Large intestine (tissue), 3 donors: ENCODE measurements at regions not wholly inside any gene's neighbourhood (a gene's known extent, or its start where the extent isn't known, plus 50 kb on each side); places are given as distances from the start of the nearest gene placed in this dataset.

Source experiments
- DNase-seq, 2 donors: peaks; one replicate each; pipeline versions ENCODE4 v3.0.0 to v3.0.0-alpha.2; 2013
- H3K27ac ChIP-seq: one replicate; pipeline ENCODE4 v1.5.1; 2013; ENCODE audit warnings: low read length
- H3K27me3 ChIP-seq: 2 replicates; pipeline ENCODE4 v1.6.1; 2013; ENCODE audit warnings: low read length; ENCODE audit not compliant: control insufficient read depth, insufficient read depth
- H3K36me3 ChIP-seq: 2 replicates; pipeline ENCODE4 v1.6.1; 2013; ENCODE audit warnings: low read length; ENCODE audit not compliant: control insufficient read depth, insufficient read depth
- H3K4me1 ChIP-seq: one replicate; pipeline ENCODE4 v1.6.1; 2013; ENCODE audit warnings: low read length; ENCODE audit not compliant: control insufficient read depth, insufficient read depth
- H3K4me3 ChIP-seq: one replicate; pipeline ENCODE4 v1.5.1; 2013; ENCODE audit warnings: low read length
- H3K9me3 ChIP-seq: one replicate; pipeline ENCODE4 v1.6.1; 2013; ENCODE audit warnings: mild to moderate bottlenecking, low read depth, low read length, moderate library complexity; ENCODE audit not compliant: control insufficient read depth
- whole genome bisulfite sequencing: methylation state at CpG from one replicate; pipeline ENCODE4 v1.1.5; 2013; ENCODE audit warnings: low lambda C conversion rate; ENCODE audit not compliant: insufficient coverage; 5-methylcytosine and 5-hydroxymethylcytosine counted together

- Histone ChIP-seq H3K4me1 (no peaks in the 10 kb centered on the region), H3K27ac (no peak overlapping the region), H3K36me3 (no peaks in the 10 kb centered on the region), H3K4me3 (no peak overlapping the region), H3K9me3 (no peaks in the 10 kb centered on the region), H3K27me3 (no peaks in the 10 kb centered on the region)
- no peak for DNase-seq
Measured at GRCh38 chr9:24624481-24624880, 78.8 kb upstream of the IZUMO3 start.

- Histone ChIP-seq H3K9me3 (no peaks in the 10 kb centered on the region), H3K36me3 (no peaks in the 10 kb centered on the region), H3K4me1 (no peaks in the 10 kb centered on the region), H3K27ac (no peak overlapping the region), H3K27me3 (no peaks in the 10 kb centered on the region), H3K4me3 (no peak overlapping the region)
- DNase-seq = no peak
Measured at GRCh38 chr9:24620741-24621140, 75.0 kb upstream of the IZUMO3 start.

- Histone ChIP-seq H3K4me3 (no peak overlapping the region), H3K27ac (no peak overlapping the region), H3K27me3 (no peaks in the 10 kb centered on the region), H3K4me1 (no peaks in the 10 kb centered on the region), H3K36me3 (no peaks in the 10 kb centered on the region), H3K9me3 (no peaks in the 10 kb centered on the region)
- DNase-seq = no peak
- no CpG with 5 or more reads among the region's 1 CpG for WGBS
Measured at GRCh38 chr9:24616863-24617262, 71.2 kb upstream of the IZUMO3 start.

GRCh38 chr9:24614070-24614469, 68.4 kb upstream of the IZUMO3 start:
- Histone ChIP-seq H3K27me3 (no peaks in the 10 kb centered on the region), H3K9me3 (no peaks in the 10 kb centered on the region), H3K4me1 (no peaks in the 10 kb centered on the region), H3K27ac (no peak overlapping the region), H3K36me3 (no peaks in the 10 kb centered on the region), H3K4me3 (no peak overlapping the region)
- no peak for DNase-seq
- 50% methylated on average over 1 of the region's 2 CpGs for WGBS

GRCh38 chr9:24608599-24608998, 62.9 kb upstream of the IZUMO3 start:
- Histone ChIP-seq H3K4me3 (no peak overlapping the region), H3K36me3 (no peaks in the 10 kb centered on the region), H3K27ac (no peak overlapping the region), H3K27me3 (no peaks in the 10 kb centered on the region), H3K9me3 (no peaks in the 10 kb centered on the region), H3K4me1 (no peaks in the 10 kb centered on the region)
- 78% methylated on average over 3 of the region's 5 CpGs for WGBS
- DNase-seq = no peak

- DNase-seq = no peak
- no peaks in the 10 kb centered on the region for H3K36me3 ChIP-seq
- WGBS = 80% methylated on average over 1 of the region's 4 CpGs
- H3K27me3 ChIP-seq = no peaks in the 10 kb centered on the region
- no peak overlapping the region for H3K27ac ChIP-seq
- no peaks in the 10 kb centered on the region for H3K9me3 ChIP-seq
- no peak overlapping the region for H3K4me3 ChIP-seq
- H3K4me1 ChIP-seq = no peaks in the 10 kb centered on the region
Measured at GRCh38 chr9:24602693-24603352, 57.1 kb upstream of the IZUMO3 start.
